ENCODE measurements at regions not wholly inside any gene's neighbourhood (a gene's known extent, or its start where the extent isn't known, plus 50 kb on each side); places are given as distances from the start of the nearest gene placed in this dataset.

DNA sequence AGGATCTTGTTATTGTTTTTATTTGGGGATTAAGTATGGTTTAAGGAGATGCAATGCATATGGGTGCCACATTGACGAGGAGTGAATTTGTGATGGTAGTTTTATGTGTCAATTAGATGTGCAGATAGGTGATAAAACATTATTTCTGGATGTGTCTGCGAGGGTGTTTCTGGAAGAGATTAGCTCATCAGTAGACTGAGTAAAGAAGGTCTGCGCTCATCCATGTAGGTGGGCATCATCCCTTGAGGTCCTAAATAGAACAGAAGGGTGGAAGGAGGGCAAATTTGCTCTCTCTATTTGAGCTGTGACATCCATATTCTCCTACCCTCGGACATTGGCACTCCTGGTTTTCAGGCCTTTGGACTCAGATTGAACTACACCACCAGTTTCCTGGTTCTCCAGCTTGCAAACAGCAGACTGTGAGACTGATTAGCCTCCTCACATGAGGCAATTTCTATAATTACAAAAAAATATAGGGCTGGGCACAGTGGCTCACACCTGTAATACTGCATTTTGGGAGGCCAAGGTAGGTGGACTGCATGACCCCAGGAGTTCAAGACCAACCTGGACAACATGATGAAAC lies 118.2 kb upstream of the ZNF678 start:
- DNase-seq, result no peak
- no peak for TF ChIP-seq POLR2A (IDR thresholded peaks at IDR 0.05)
- TF ChIP-seq CTCF (IDR thresholded peaks at IDR 0.05 in 8 of 11, conservative IDR thresholded peaks at IDR 0.05 in 3 of 11), result no peak
- no peak for TF ChIP-seq POLR2AphosphoS5 (IDR thresholded peaks at IDR 0.05)
- H3K4me3 ChIP-seq, result no peak overlapping the region
- no peaks in the 10 kb centered on the region for H3K36me3 ChIP-seq
- WGBS, 5 donors, result 66 to 95% (median 88%) methylated on average over 4 of the region's 4 CpGs
- no peaks in the 10 kb centered on the region for H3K4me1 ChIP-seq
- H3K27ac ChIP-seq, result no peak overlapping the region
- H3K27me3 ChIP-seq (replicated peaks in 1 of 7), result peaks cover 0 to 20% (median 0%) of the 10 kb centered on the region in 7 donors
- intact Hi-C loops (cut with DNase I; ENCODE audit: low total_unique reads), result loop anchor here (10.0 kb wide), 1 partner anchor 330 kb away; no protein-coding TSS in a partner anchor
- H3K9me3 ChIP-seq, result no peaks in the 10 kb centered on the region

GRCh38 chr1:227440182-227440581 lies 121.9 kb upstream of the CDC42BPA start:
- Histone ChIP-seq H3K9me3 (no peaks in the 10 kb centered on the region), H3K36me3 (no peaks in the 10 kb centered on the region), H3K4me1 (peaks cover 0 to 6% (median 0%) of the 10 kb centered on the region in 6 donors), H3K27me3 (replicated peaks in 1 of 7) (peaks cover 0 to 31% (median 0%) of the 10 kb centered on the region in 7 donors), H3K4me3 (no peak overlapping the region), H3K27ac (no peak overlapping the region)
- no peak for DNase-seq
- intact Hi-C loops (cut with DNase I; ENCODE audit: low total_unique reads), result loop anchor here (10.0 kb wide), 1 partner anchor 325 kb away; no protein-coding TSS in a partner anchor
- TF ChIP-seq POLR2A (IDR thresholded peaks at IDR 0.05) (no peak), CTCF (IDR thresholded peaks at IDR 0.05 in 8 of 11, conservative IDR thresholded peaks at IDR 0.05 in 3 of 11) (no peak)
- WGBS, 5 donors, result 26 to 46% (median 31%) methylated on average over 7 of the region's 7 CpGs

DNA sequence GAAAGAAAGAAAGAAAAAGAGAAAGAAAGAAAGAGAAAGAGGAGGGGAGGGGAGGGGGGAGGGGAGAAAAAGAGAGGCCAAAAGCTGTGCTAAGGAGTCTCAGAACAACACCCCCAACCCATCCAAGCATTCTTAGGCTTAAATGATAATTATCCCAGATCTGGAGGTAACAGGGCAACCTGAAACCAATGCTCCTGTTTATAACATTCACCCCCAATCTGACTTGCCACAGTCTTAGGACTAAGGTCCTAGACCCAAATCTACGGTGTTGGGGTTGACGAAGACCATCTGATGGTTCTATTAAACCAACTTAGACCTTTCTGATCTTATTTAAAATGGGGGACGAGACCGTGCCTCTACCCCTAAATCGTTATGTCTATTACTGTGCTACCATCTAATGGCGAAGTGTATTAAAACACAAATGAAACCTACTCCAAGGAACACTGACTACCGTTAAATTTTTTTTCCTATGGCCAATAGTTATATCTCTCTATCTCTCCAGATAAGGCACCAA lies 119.3 kb upstream of the CDC42BPA start:
- Histone ChIP-seq H3K4me1 (peaks cover 0 to 6% (median 0%) of the 10 kb centered on the region in 6 donors), H3K9me3 (no peaks in the 10 kb centered on the region), H3K27me3 (replicated peaks in 1 of 7) (peaks cover 0 to 31% (median 0%) of the 10 kb centered on the region in 7 donors), H3K36me3 (no peaks in the 10 kb centered on the region), H3K27ac (no peak overlapping the region), H3K4me3 (peak overlapping the region in 3 of 8 donors; percentile 14 to 55 (median 31))
- WGBS, 5 donors, result 4 to 9% (median 7%) methylated on average over 7 of the region's 7 CpGs
- intact Hi-C loops (cut with DNase I; ENCODE audit: low total_unique reads), result loop anchor here (10.0 kb wide), 1 partner anchor 203 kb away; no protein-coding TSS in a partner anchor
- TF ChIP-seq POLR2A (IDR thresholded peaks at IDR 0.05) (no peak), CTCF (IDR thresholded peaks at IDR 0.05 in 8 of 11, conservative IDR thresholded peaks at IDR 0.05 in 3 of 11) (peak in 7 of 11 experiments; percentile 23 to 54 (median 41)), POLR2AphosphoS5 (IDR thresholded peaks at IDR 0.05) (no peak)
- no peak for DNase-seq

DNA sequence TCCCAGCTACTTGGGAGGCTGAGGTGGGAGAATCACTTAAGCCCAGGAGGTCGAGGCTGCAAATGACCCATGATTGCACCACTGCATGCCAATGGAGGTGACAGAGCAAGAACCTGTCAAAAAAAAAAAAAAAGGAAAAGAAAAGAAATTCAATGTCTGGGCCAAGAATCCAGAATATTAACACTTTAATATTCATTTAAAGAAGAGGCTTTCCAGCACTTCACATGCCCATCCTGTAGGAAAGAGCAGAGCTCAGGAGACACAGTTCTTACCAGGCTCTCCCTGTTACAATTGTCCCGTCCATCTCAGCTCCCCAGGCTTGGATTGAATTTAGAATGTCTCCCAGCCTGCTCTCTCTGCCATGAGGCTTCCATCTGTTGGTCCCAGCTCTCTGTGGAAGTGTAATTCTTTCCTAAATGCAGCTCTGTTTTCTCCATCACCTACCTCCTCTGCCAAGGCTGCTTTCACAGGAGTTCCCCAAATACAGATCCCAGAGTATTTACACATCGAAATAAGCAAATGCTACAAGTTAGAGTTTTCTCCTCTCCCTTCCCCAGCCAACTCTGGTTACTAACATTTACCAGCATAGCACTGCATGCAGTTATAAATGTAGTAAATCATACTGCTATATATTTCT lies 116.6 kb upstream of the CDC42BPA start:
- WGBS, 5 donors, result 79 to 92% (median 86%) methylated on average over 3 of the region's 3 CpGs
- no peak overlapping the region for H3K4me3 ChIP-seq
- no peak for TF ChIP-seq POLR2A (IDR thresholded peaks at IDR 0.05)
- no peak for TF ChIP-seq POLR2AphosphoS5 (IDR thresholded peaks at IDR 0.05)
- TF ChIP-seq CTCF (IDR thresholded peaks at IDR 0.05 in 8 of 11, conservative IDR thresholded peaks at IDR 0.05 in 3 of 11), result no peak
- H3K9me3 ChIP-seq, result no peaks in the 10 kb centered on the region
- H3K27ac ChIP-seq, result no peak overlapping the region
- no peak for DNase-seq
- H3K27me3 ChIP-seq (replicated peaks in 1 of 7), result peaks cover 0 to 27% (median 0%) of the 10 kb centered on the region in 7 donors
- intact Hi-C loops (cut with DNase I; ENCODE audit: low total_unique reads), result loop anchor here (10.0 kb wide), 1 partner anchor 200 kb away; no protein-coding TSS in a partner anchor
- no peaks in the 10 kb centered on the region for H3K36me3 ChIP-seq
- peaks cover 0 to 12% (median 2%) of the 10 kb centered on the region in 6 donors for H3K4me1 ChIP-seq
